GM18907 (cell line): ENCODE measurements at regions not wholly inside any gene's neighbourhood (a gene's known extent, or its start where the extent isn't known, plus 50 kb on each side); places are given as distances from the start of the nearest gene placed in this dataset.

ENCODE experiments used
- ATAC-seq: cut with Tn5 transposase; IDR thresholded peaks from one replicate; pipeline ENCODE4 v1.9.1; 2021; ENCODE audit warnings: mild to moderate bottlenecking, moderate library complexity; ENCODE audit not compliant: unreplicated experiment

GRCh38 chr16:51085271-51085670, 65.8 kb downstream of the SALL1 start:
- no peak for ATAC-seq

- ATAC-seq = no peak
These were observed 66.8 kb downstream of the SALL1 start for GRCh38 chr16:51084074-51084928.

- no peak for ATAC-seq
These were observed 78.5 kb downstream of the SALL1 start for GRCh38 chr16:51072591-51072990.

GRCh38 chr16:51071326-51071725, 79.7 kb downstream of the SALL1 start:
- no peak for ATAC-seq

- ATAC-seq = no peak
These were observed 83.7 kb downstream of the SALL1 start for GRCh38 chr16:51067352-51067751.

- ATAC-seq = no peak
These were observed 89.0 kb downstream of the SALL1 start for GRCh38 chr16:51062039-51062438.

GRCh38 chr16:51061328-51061727, 89.7 kb downstream of the SALL1 start:
- ATAC-seq = no peak

- ATAC-seq = no peak
These were observed 93.1 kb downstream of the SALL1 start for GRCh38 chr16:51057969-51058337.

GRCh38 chr16:51057102-51057793, 93.8 kb downstream of the SALL1 start:
- no peak for ATAC-seq

GRCh38 chr16:51056331-51056730, 94.7 kb downstream of the SALL1 start:
- no peak for ATAC-seq

GRCh38 chr16:51055434-51055833, 95.6 kb downstream of the SALL1 start:
- ATAC-seq = no peak

GRCh38 chr16:51053775-51054174, 97.3 kb downstream of the SALL1 start:
- no peak for ATAC-seq

GRCh38 chr16:51051671-51052070, 99.4 kb downstream of the SALL1 start:
- ATAC-seq = no peak

GRCh38 chr16:51050377-51050706, 100.7 kb downstream of the SALL1 start:
- ATAC-seq = no peak

GRCh38 chr16:51049678-51050376, 101.2 kb downstream of the SALL1 start:
- no peak for ATAC-seq

GRCh38 chr16:51049276-51049675, 101.8 kb downstream of the SALL1 start:
- no peak for ATAC-seq

GRCh38 chr16:51048544-51048943, 102.5 kb downstream of the SALL1 start:
- ATAC-seq = no peak

- ATAC-seq = no peak
These were observed 105.3 kb downstream of the SALL1 start for GRCh38 chr16:51045794-51046193.

GRCh38 chr16:51045186-51045585, 105.9 kb downstream of the SALL1 start:
- ATAC-seq = no peak

GRCh38 chr16:51041546-51041945, 109.5 kb downstream of the SALL1 start:
- ATAC-seq = no peak

GRCh38 chr16:51040637-51041036, 110.4 kb downstream of the SALL1 start:
- ATAC-seq = no peak
